ENCODE measurements at regions not wholly inside any gene's neighbourhood (a gene's known extent, or its start where the extent isn't known, plus 50 kb on each side); places are given as distances from the start of the nearest gene placed in this dataset.

GRCh38 chr6:98560841-98561240 lies 273.5 kb upstream of the POU3F2 start:
- H3K4me1 ChIP-seq: no peaks in the 10 kb centered on the region
- intact Hi-C loops (cut with DNase I): no loop called here
- no peak for TF ChIP-seq CTCF (IDR thresholded peaks at IDR 0.05)
- H3K36me3 ChIP-seq: no peaks in the 10 kb centered on the region
- no peaks in the 10 kb centered on the region for H3K27me3 ChIP-seq
- no peak for DNase-seq (ENCODE audit: low spot score in 2 of 2)
- no peak overlapping the region for H3K27ac ChIP-seq
- H3K4me3 ChIP-seq: no peak overlapping the region
- no peaks in the 10 kb centered on the region for H3K9me3 ChIP-seq

GRCh38 chr6:98566126-98566525 lies 268.2 kb upstream of the POU3F2 start:
- no peak for DNase-seq (ENCODE audit: low spot score in 2 of 2)
- Histone ChIP-seq H3K4me1 (no peaks in the 10 kb centered on the region), H3K27ac (no peak overlapping the region), H3K27me3 (no peaks in the 10 kb centered on the region), H3K36me3 (no peaks in the 10 kb centered on the region), H3K4me3 (no peak overlapping the region), H3K9me3 (no peaks in the 10 kb centered on the region)
- intact Hi-C loops (cut with DNase I): no loop called here
- TF ChIP-seq CTCF (IDR thresholded peaks at IDR 0.05): no peak

GRCh38 chr6:98572579-98572978 lies 261.8 kb upstream of the POU3F2 start:
- no peaks in the 10 kb centered on the region for H3K36me3 ChIP-seq
- intact Hi-C loops (cut with DNase I): no loop called here
- no peaks in the 10 kb centered on the region for H3K27me3 ChIP-seq
- no peak overlapping the region for H3K4me3 ChIP-seq
- H3K27ac ChIP-seq: no peak overlapping the region
- DNase-seq (ENCODE audit: low spot score in 2 of 2): no peak
- H3K9me3 ChIP-seq: no peaks in the 10 kb centered on the region
- no peak for TF ChIP-seq CTCF (IDR thresholded peaks at IDR 0.05)
- H3K4me1 ChIP-seq: no peaks in the 10 kb centered on the region

GRCh38 chr6:98574984-98575383 lies 259.4 kb upstream of the POU3F2 start:
- H3K36me3 ChIP-seq: no peaks in the 10 kb centered on the region
- DNase-seq (ENCODE audit: low spot score in 2 of 2): no peak
- intact Hi-C loops (cut with DNase I): no loop called here
- no peaks in the 10 kb centered on the region for H3K4me1 ChIP-seq
- TF ChIP-seq CTCF (IDR thresholded peaks at IDR 0.05): no peak
- H3K27ac ChIP-seq: no peak overlapping the region
- H3K9me3 ChIP-seq: no peaks in the 10 kb centered on the region
- no peaks in the 10 kb centered on the region for H3K27me3 ChIP-seq
- no peak overlapping the region for H3K4me3 ChIP-seq

GRCh38 chr6:98576791-98577190 lies 257.6 kb upstream of the POU3F2 start:
- no peak for DNase-seq (ENCODE audit: low spot score in 2 of 2)
- TF ChIP-seq CTCF (IDR thresholded peaks at IDR 0.05): no peak
- Histone ChIP-seq H3K27me3 (no peaks in the 10 kb centered on the region), H3K36me3 (no peaks in the 10 kb centered on the region), H3K4me1 (no peaks in the 10 kb centered on the region), H3K9me3 (no peaks in the 10 kb centered on the region), H3K4me3 (no peak overlapping the region), H3K27ac (no peak overlapping the region)
- intact Hi-C loops (cut with DNase I): no loop called here

GRCh38 chr6:98578016-98578415 lies 256.4 kb upstream of the POU3F2 start:
- Histone ChIP-seq H3K27me3 (no peaks in the 10 kb centered on the region), H3K4me1 (no peaks in the 10 kb centered on the region), H3K4me3 (no peak overlapping the region), H3K9me3 (no peaks in the 10 kb centered on the region), H3K36me3 (no peaks in the 10 kb centered on the region), H3K27ac (no peak overlapping the region)
- TF ChIP-seq CTCF (IDR thresholded peaks at IDR 0.05): no peak
- no peak for DNase-seq (ENCODE audit: low spot score in 2 of 2)
- intact Hi-C loops (cut with DNase I): no loop called here
